ENCODE measurements at regions not wholly inside any gene's neighbourhood (a gene's known extent, or its start where the extent isn't known, plus 50 kb on each side); places are given as distances from the start of the nearest gene placed in this dataset.

- TF ChIP-seq CTCF (IDR thresholded peaks at IDR 0.05; ENCODE audit: low read depth, low read length) (no peak), POLR2A (IDR thresholded peaks at IDR 0.05; ENCODE audit: extremely low read depth, insufficient read length) (no peak), MAX (IDR thresholded peaks at IDR 0.05; ENCODE audit: low read depth, low read length) (no peak), MYC (IDR thresholded peaks at IDR 0.05; ENCODE audit: low read depth, low read length) (no peak)
These were observed 226.2 kb upstream of the ARGLU1 start for GRCh38 chr13:106794117-106794516.

Measured in NB4 (cell line).